ENCODE measurements at regions not wholly inside any gene's neighbourhood (a gene's known extent, or its start where the extent isn't known, plus 50 kb on each side); places are given as distances from the start of the nearest gene placed in this dataset.

- DNase-seq (ENCODE audit: low read depth), result no peak
These were observed 675.3 kb upstream of the SGCG start for GRCh38 chr13:22505489-22505888.

GRCh38 chr13:22506096-22506691, 674.6 kb upstream of the SGCG start:
- DNase-seq (ENCODE audit: low read depth), result no peak

GRCh38 chr13:22517544-22517943, 663.2 kb upstream of the SGCG start:
- DNase-seq (ENCODE audit: low read depth), result no peak

GRCh38 chr13:22536851-22537250, 643.9 kb upstream of the SGCG start:
- DNase-seq (ENCODE audit: low read depth), result no peak

GRCh38 chr13:22538400-22538799, 642.4 kb upstream of the SGCG start:
- DNase-seq (ENCODE audit: low read depth), result no peak

- DNase-seq (ENCODE audit: low read depth), result no peak
These were observed 631.7 kb upstream of the SGCG start for GRCh38 chr13:22549126-22549525.

GRCh38 chr13:22561581-22561980, 619.2 kb upstream of the SGCG start:
- DNase-seq (ENCODE audit: low read depth), result no peak

- DNase-seq (ENCODE audit: low read depth), result no peak
These were observed 618.7 kb upstream of the SGCG start for GRCh38 chr13:22562116-22562515.

- DNase-seq (ENCODE audit: low read depth), result no peak
These were observed 617.5 kb upstream of the SGCG start for GRCh38 chr13:22563272-22563671.

- DNase-seq (ENCODE audit: low read depth), result no peak
These were observed 611.0 kb upstream of the SGCG start for GRCh38 chr13:22569811-22570210.

GRCh38 chr13:22589880-22590279, 590.9 kb upstream of the SGCG start:
- DNase-seq (ENCODE audit: low read depth), result no peak

GRCh38 chr13:22592515-22592914, 588.3 kb upstream of the SGCG start:
- no peak for DNase-seq (ENCODE audit: low read depth)

GRCh38 chr13:22594041-22594440, 586.7 kb upstream of the SGCG start:
- no peak for DNase-seq (ENCODE audit: low read depth)

GRCh38 chr13:22596171-22596863, 584.5 kb upstream of the SGCG start:
- DNase-seq (ENCODE audit: low read depth), result no peak

GRCh38 chr13:22599156-22599555, 581.6 kb upstream of the SGCG start:
- no peak for DNase-seq (ENCODE audit: low read depth)

GRCh38 chr13:22618002-22618401, 562.8 kb upstream of the SGCG start:
- DNase-seq (ENCODE audit: low read depth), result no peak

GRCh38 chr13:22625691-22626090, 555.1 kb upstream of the SGCG start:
- no peak for DNase-seq (ENCODE audit: low read depth)

GRCh38 chr13:22629374-22629773, 551.4 kb upstream of the SGCG start:
- DNase-seq (ENCODE audit: low read depth), result no peak

GRCh38 chr13:22642088-22642487, 538.7 kb upstream of the SGCG start:
- no peak for DNase-seq (ENCODE audit: low read depth)

GRCh38 chr13:22644941-22645340, 535.8 kb upstream of the SGCG start:
- no peak for DNase-seq (ENCODE audit: low read depth)

- no peak for DNase-seq (ENCODE audit: low read depth)
These were observed 533.5 kb upstream of the SGCG start for GRCh38 chr13:22647156-22647850.

- DNase-seq (ENCODE audit: low read depth), result no peak
These were observed 532.4 kb upstream of the SGCG start for GRCh38 chr13:22648320-22648801.

GRCh38 chr13:22652796-22653195, 528.0 kb upstream of the SGCG start:
- no peak for DNase-seq (ENCODE audit: low read depth)
